Cardiac muscle cell (in vitro differentiated cells and primary cell): ENCODE measurements at regions not wholly inside any gene's neighbourhood (a gene's known extent, or its start where the extent isn't known, plus 50 kb on each side); places are given as distances from the start of the nearest gene placed in this dataset.

Experiments used
- DNase-seq, 2 donors: peaks; one replicate each; pipeline versions ENCODE4 v3.0.0 to v3.0.0-alpha.2; 2010 to 2017; ENCODE audit warnings: low read depth in 1 of 2, low spot score in 1 of 2
- H3K27ac ChIP-seq: fragments of 200-600 bp; sonication (generic); 2 replicates; pipeline ENCODE4 v1.5.1; 2016
- H3K27me3 ChIP-seq: fragments of 200-600 bp; sonication (generic); 2 replicates; pipeline ENCODE4 v1.6.0; 2016; ENCODE audit warnings: control low read depth
- H3K36me3 ChIP-seq: fragments of 200-600 bp; sonication (generic); 2 replicates; pipeline ENCODE4 v1.5.1; 2016; ENCODE audit warnings: control low read depth
- H3K4me1 ChIP-seq: fragments of 200-600 bp; sonication (generic); 2 replicates; pipeline ENCODE4 v1.8.1; 2017; ENCODE audit warnings: low read depth, mild to moderate bottlenecking, mixed run types
- H3K4me3 ChIP-seq: fragments of 200-600 bp; sonication (generic); 2 replicates; pipeline ENCODE4 v1.5.1; 2016; ENCODE audit warnings: mild to moderate bottlenecking
- H3K9me3 ChIP-seq: fragments of 200-600 bp; sonication (generic); 2 replicates; pipeline ENCODE4 v1.5.1; 2017; ENCODE audit warnings: low read depth, mild to moderate bottlenecking, control low read depth
- TF ChIP-seq, protein P1 (sequence below): IDR thresholded peaks from 2 replicates; pipeline ENCODE4 v1.5.1; 2012; ENCODE audit warnings: low read depth, mild to moderate bottlenecking, low read length

DNA sequence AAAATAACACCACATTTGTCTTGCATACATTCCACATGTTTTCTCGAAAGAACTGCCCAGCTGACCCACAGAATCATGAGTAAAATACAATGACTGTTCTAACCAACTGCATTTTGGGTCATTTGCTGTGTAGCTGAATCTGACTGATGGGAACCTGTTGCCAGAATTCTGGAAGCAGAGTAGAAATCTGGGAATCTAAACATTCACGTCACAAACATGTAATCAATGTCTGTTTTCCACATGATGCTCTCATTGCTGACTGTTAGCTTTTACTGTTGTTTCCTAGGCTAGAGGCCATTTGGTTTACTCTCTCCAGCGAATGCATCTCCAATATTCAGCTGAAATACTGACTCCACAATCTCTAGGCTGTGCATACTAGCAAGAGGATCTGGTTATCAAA lies 710.1 kb downstream of the KCNJ2 start:
- H3K4me1 ChIP-seq, result no peaks in the 10 kb centered on the region
- no peak for DNase-seq
- H3K36me3 ChIP-seq, result no peaks in the 10 kb centered on the region
- H3K9me3 ChIP-seq, result no peaks in the 10 kb centered on the region
- no peak overlapping the region for H3K4me3 ChIP-seq
- H3K27me3 ChIP-seq, result no peaks in the 10 kb centered on the region
- TF ChIP-seq, protein P1, sequence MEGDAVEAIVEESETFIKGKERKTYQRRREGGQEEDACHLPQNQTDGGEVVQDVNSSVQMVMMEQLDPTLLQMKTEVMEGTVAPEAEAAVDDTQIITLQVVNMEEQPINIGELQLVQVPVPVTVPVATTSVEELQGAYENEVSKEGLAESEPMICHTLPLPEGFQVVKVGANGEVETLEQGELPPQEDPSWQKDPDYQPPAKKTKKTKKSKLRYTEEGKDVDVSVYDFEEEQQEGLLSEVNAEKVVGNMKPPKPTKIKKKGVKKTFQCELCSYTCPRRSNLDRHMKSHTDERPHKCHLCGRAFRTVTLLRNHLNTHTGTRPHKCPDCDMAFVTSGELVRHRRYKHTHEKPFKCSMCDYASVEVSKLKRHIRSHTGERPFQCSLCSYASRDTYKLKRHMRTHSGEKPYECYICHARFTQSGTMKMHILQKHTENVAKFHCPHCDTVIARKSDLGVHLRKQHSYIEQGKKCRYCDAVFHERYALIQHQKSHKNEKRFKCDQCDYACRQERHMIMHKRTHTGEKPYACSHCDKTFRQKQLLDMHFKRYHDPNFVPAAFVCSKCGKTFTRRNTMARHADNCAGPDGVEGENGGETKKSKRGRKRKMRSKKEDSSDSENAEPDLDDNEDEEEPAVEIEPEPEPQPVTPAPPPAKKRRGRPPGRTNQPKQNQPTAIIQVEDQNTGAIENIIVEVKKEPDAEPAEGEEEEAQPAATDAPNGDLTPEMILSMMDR, result no peak
- no peak overlapping the region for H3K27ac ChIP-seq

DNA sequence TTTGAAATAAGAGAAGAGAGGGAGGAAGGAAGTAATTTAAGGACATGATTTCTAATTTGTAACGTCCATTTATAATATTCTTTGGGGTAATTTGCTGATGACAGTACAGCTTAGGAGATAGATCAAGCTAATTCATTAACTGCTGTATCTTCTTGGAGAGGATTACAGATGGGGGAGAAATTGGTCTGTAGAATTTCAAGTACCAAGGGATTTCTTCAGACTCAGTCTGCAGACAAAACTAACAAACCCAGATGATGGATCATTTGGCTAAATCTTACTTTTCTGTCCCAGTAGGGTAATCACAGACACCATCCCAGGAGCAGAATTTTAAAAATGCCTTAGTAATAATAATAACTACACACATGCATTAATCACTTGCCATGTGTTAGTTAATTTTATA lies 711.8 kb downstream of the KCNJ2 start:
- Histone ChIP-seq H3K36me3 (no peaks in the 10 kb centered on the region), H3K4me1 (no peaks in the 10 kb centered on the region), H3K27me3 (no peaks in the 10 kb centered on the region), H3K27ac (no peak overlapping the region), H3K4me3 (no peak overlapping the region), H3K9me3 (no peaks in the 10 kb centered on the region)
- TF ChIP-seq, protein P1, result no peak
- no peak for DNase-seq

DNA sequence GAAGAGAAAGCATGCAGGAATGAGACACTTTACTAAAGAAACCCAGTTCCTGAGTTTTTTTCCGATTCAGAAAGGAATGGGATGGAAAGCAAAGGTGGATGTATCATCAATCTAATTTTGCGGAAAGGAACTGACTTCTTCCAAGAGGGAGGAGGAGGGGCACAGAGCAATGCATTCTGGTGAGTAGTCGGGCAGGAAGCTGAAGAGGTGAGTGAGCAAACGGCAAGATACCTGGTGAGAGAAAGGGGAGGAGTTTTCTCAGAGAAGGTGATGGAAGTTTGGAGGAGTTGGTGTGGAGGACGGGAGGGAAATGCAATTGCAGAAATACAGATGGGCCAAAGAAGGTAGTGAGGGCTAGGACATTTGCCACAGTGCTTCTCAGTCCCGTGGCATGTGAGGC lies 713.2 kb downstream of the KCNJ2 start:
- H3K9me3 ChIP-seq, result no peaks in the 10 kb centered on the region
- no peaks in the 10 kb centered on the region for H3K36me3 ChIP-seq
- TF ChIP-seq, protein P1, result no peak
- H3K27me3 ChIP-seq, result no peaks in the 10 kb centered on the region
- H3K27ac ChIP-seq, result no peak overlapping the region
- DNase-seq, result no peak
- H3K4me3 ChIP-seq, result no peak overlapping the region
- H3K4me1 ChIP-seq, result no peaks in the 10 kb centered on the region

DNA sequence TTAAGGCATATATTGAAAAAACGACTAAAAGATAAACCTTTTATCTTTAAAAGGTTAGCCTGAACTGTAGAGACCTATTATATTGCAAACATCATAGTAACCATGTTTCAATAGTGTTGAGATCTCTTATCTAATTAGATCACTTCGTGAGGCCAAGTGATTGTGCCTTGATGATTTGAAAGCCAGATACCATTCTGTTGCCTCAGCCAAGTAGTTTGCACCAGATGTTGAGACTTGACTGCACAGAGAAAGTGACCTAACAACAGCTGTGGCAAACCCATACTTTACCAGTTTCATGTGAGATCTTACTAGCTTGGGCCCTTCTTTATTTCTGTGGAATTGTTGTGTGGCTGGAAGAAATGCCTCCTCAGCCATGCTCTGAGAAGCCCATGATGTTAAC lies 717.3 kb downstream of the KCNJ2 start:
- Histone ChIP-seq H3K9me3 (no peaks in the 10 kb centered on the region), H3K4me3 (no peak overlapping the region), H3K27ac (no peak overlapping the region), H3K36me3 (no peaks in the 10 kb centered on the region), H3K4me1 (no peaks in the 10 kb centered on the region), H3K27me3 (no peaks in the 10 kb centered on the region)
- TF ChIP-seq, protein P1, result no peak
- DNase-seq, result no peak

DNA sequence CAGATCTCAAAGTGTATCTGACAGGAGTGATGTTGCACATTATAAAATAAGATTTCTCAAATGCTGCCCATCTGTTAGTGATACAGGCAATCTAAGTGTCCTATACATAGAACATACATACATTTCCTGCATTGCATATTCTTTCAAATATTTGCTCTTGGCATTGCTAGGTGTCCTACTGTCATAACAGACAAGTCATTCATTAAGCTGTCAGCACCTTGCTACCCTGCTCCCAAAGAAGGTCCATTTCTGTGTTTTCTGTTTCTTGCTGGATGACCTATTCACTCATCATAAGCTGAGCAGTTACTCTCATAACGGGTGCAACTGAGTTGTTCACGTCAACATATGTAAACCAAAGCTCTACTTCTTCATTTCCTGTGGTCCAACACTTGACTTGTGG lies 719.0 kb downstream of the KCNJ2 start:
- no peak overlapping the region for H3K4me3 ChIP-seq
- no peak for DNase-seq
- TF ChIP-seq, protein P1, result no peak

DNA sequence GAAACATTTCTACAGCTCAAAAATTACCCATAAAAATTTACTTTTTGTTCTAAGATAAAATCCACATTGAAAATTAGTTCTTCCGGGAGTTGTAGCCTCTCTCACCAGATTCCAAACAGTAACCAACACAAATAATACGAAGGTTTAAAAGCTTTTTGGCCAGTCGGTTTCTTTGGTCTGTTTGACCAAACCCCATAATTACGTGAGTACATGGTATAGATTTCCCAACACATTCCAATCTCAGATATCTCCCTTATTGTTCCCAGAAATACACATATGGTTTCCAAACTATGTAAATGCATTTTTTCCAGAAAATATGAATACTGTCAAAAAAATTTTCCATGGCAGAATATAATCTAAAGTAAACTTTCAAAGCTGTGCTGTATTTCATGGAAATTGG lies 722.0 kb downstream of the KCNJ2 start:
- no peaks in the 10 kb centered on the region for H3K4me1 ChIP-seq
- TF ChIP-seq, protein P1, result no peak
- H3K36me3 ChIP-seq, result no peaks in the 10 kb centered on the region
- H3K27me3 ChIP-seq, result no peaks in the 10 kb centered on the region
- no peak overlapping the region for H3K4me3 ChIP-seq
- peak in 1 of 2 donors; percentile 61 for DNase-seq
- H3K27ac ChIP-seq, result no peak overlapping the region
- no peaks in the 10 kb centered on the region for H3K9me3 ChIP-seq

More for the DNA sequence above, 719.0 kb downstream of the KCNJ2 start:
- no peaks in the 10 kb centered on the region for H3K36me3 ChIP-seq
- no peaks in the 10 kb centered on the region for H3K9me3 ChIP-seq
- no peaks in the 10 kb centered on the region for H3K27me3 ChIP-seq
- H3K27ac ChIP-seq, result no peak overlapping the region
- no peaks in the 10 kb centered on the region for H3K4me1 ChIP-seq
